K562 (cell line): ENCODE measurements at regions not wholly inside any gene's neighbourhood (a gene's known extent, or its start where the extent isn't known, plus 50 kb on each side); places are given as distances from the start of the nearest gene placed in this dataset.

Experiments used
- ATAC-seq: fragments of 200-7000 bp; cut with Tn5 transposase; 3 replicates; pipeline ENCODE4 v1.9.1; 2020; ENCODE audit warnings: moderate library complexity
- BruUV-seq: library from RNA; stranded (reverse); fragments of 400-500 nt; replicated peaks from 2 replicates; lab custom pipeline; 2021; lab: Mats Ljungman, UMichigan
- CTCF ChIA-PET: fragments of 300-600 bp; formaldehyde crosslinking; extraction: SDS; loops from one replicate; lab custom pipeline; 2021; ENCODE audit warnings: low intra/inter-chr PET ratio; lab: Yijun Ruan, JAX
- POLR2A ChIA-PET: fragments of 300-600, 350-650 bp; sonication (Branson Sonifier 250); formaldehyde crosslinking; extraction: SDS; loops from one replicate; lab custom pipeline; 2021; ENCODE audit warnings: antibody characterized with exemption, inconsistent platforms; lab: Yijun Ruan, JAX
- DNase-seq, 4 experiments: peaks; one replicate each; pipeline versions ENCODE4 v3.0.0 to v3.0.0-alpha.2; 2011 to 2018; ENCODE audit warnings: low spot score in 3 of 4, mixed read lengths in 3 of 4; ENCODE audit errors: extremely low read depth in 1 of 4
- FAIRE-seq: peaks from 2 replicates; lab custom pipeline; 2011; peaks lifted over from hg19 to GRCh38; lab: Jason Lieb, UNC
- H2AFZ ChIP-seq: 2 replicates; pipeline ENCODE4 v1.6.0; 2011; ENCODE audit warnings: low read depth, low read length, control low read depth, inconsistent platforms
- H3K27ac ChIP-seq: fragments of 200-600 bp; 3 replicates; pipeline ENCODE4 v1.8.0; 2011; ENCODE audit warnings: low read depth, mild to moderate bottlenecking, control low read depth, inconsistent platforms, low read length, moderate library complexity, mixed read lengths; ENCODE audit errors: extremely low read depth
- H3K27me3 ChIP-seq, 2 experiments: fragments of 300-600 bp in 1 of 2; 2 replicates in 1 of 2; 3 replicates in 1 of 2; pipeline versions ENCODE4 v1.6.0 to v1.8.0; 2011; ENCODE audit warnings: inconsistent platforms in 2 of 2, low read length in 2 of 2, mild to moderate bottlenecking in 1 of 2, mixed read lengths in 1 of 2, moderate library complexity in 1 of 2; ENCODE audit not compliant: control insufficient read depth in 2 of 2, insufficient read depth in 2 of 2
- H3K36me3 ChIP-seq: fragments of 300-600 bp; 3 replicates; pipeline ENCODE4 v1.8.0; 2011; ENCODE audit warnings: mild to moderate bottlenecking, low read length, inconsistent platforms; ENCODE audit not compliant: control insufficient read depth, insufficient read depth
- H3K4me1 ChIP-seq, 2 experiments: fragments of 200-600 bp in 1 of 2; replicated peaks in 1 of 2; 2 replicates in 1 of 2; 3 replicates in 1 of 2; pipeline versions ENCODE4 v1.5.1 to v1.8.0; 2011; ENCODE audit warnings: inconsistent platforms in 2 of 2, low read length in 2 of 2, mild to moderate bottlenecking in 1 of 2, mixed read lengths in 1 of 2, moderate library complexity in 1 of 2; ENCODE audit not compliant: control insufficient read depth in 2 of 2, insufficient read depth in 2 of 2
- H3K4me2 ChIP-seq: 2 replicates; pipeline ENCODE4 v1.6.1; 2011; ENCODE audit warnings: low read length, control low read depth, inconsistent platforms, mixed read lengths; ENCODE audit not compliant: insufficient read depth
- H3K4me3 ChIP-seq: fragments of 200-600 bp; sonication (generic), shearing (Covaris generic); 2 replicates; pipeline ENCODE4 v1.5.1; 2016; ENCODE audit warnings: control low read depth, inconsistent platforms
- H3K79me2 ChIP-seq: fragments of 200-600 bp; 3 replicates; pipeline ENCODE4 v1.8.0; 2011; ENCODE audit warnings: low read length, inconsistent platforms; ENCODE audit not compliant: control insufficient read depth, insufficient read depth
- H3K9ac ChIP-seq, 2 experiments: 2 replicates each; pipeline versions ENCODE4 v1.6.0 to v1.6.1; 2011; ENCODE audit warnings: low read depth in 2 of 2, low read length in 2 of 2, control low read depth in 1 of 2, inconsistent platforms in 1 of 2, mild to moderate bottlenecking in 1 of 2, mixed read lengths in 1 of 2; ENCODE audit not compliant: insufficient read depth in 1 of 2
- H3K9me1 ChIP-seq: one replicate; pipeline ENCODE4 v1.6.0; 2011; ENCODE audit warnings: inconsistent platforms, mild to moderate bottlenecking, low read length, moderate library complexity; ENCODE audit not compliant: control insufficient read depth, insufficient read depth
- H3K9me3 ChIP-seq: replicated peaks from 2 replicates; pipeline ENCODE4 v1.5.1; 2011; ENCODE audit warnings: low read depth, low read length, inconsistent platforms; ENCODE audit not compliant: control insufficient read depth, insufficient read depth
- H4K20me1 ChIP-seq: replicated peaks from 2 replicates; pipeline ENCODE4 v1.6.1; 2011; ENCODE audit warnings: low read length, inconsistent platforms, mixed read lengths; ENCODE audit not compliant: control insufficient read depth, insufficient read depth
- ATF1 ChIP-seq, 2 experiments: fragments of 450-650 bp in 1 of 2; IDR thresholded peaks; 2 replicates each; pipeline ENCODE4 v1.6.1; 2016; ENCODE audit warnings: missing compliant biosample characterization in 1 of 2, missing genetic modification characterization in 1 of 2
- CBFA2T2 ChIP-seq: fragments of 450-650 bp; conservative IDR thresholded peaks from 2 replicates; pipeline ENCODE4 v1.6.1; 2017; ENCODE audit warnings: mild to moderate bottlenecking
- EHMT2 ChIP-seq: fragments of 450-650 bp; IDR thresholded peaks from 2 replicates; pipeline ENCODE4 v1.6.1; 2018; ENCODE audit warnings: antibody characterized with exemption
- FOXK1 ChIP-seq: sonication (generic); formaldehyde crosslinking; IDR thresholded peaks from 2 replicates; pipeline ENCODE4 v1.8.0; 2022; ENCODE audit warnings: missing genetic modification reagents, mild to moderate bottlenecking, borderline replicate concordance
- GABPB2 ChIP-seq: fragments of 250-450 bp; sonication (Bioruptor Pico); conservative IDR thresholded peaks from 2 replicates; pipeline ENCODE4 v1.5.1; 2021; ENCODE audit warnings: mild to moderate bottlenecking
- PRMT5 ChIP-seq: sonication (generic); formaldehyde crosslinking; IDR thresholded peaks from 2 replicates; pipeline ENCODE4 v1.5.0; 2020; ENCODE audit warnings: missing genetic modification reagents
- SMAD4 ChIP-seq: fragments of 250-450 bp; sonication (Bioruptor Pico); conservative IDR thresholded peaks from 2 replicates; pipeline ENCODE4 v1.8.0; 2021; ENCODE audit warnings: inconsistent platforms, mild to moderate bottlenecking, moderate library complexity
- SPI1 ChIP-seq: IDR thresholded peaks from 2 replicates; pipeline ENCODE4 v1.6.1; 2011; ENCODE audit warnings: low read depth, low read length, control low read depth, borderline replicate concordance
- TAF9B ChIP-seq: fragments of 450-650 bp; IDR thresholded peaks from 2 replicates; pipeline ENCODE4 v1.6.1; 2018; ENCODE audit warnings: mild to moderate bottlenecking; ENCODE audit not compliant: partially characterized antibody
- ZNF311 ChIP-seq: fragments of 250-450 bp; sonication (Bioruptor Pico); IDR thresholded peaks from 2 replicates; pipeline ENCODE4 v1.4.0; 2020; ENCODE audit warnings: mild to moderate bottlenecking, moderate library complexity
- ZNF644 ChIP-seq: fragments of 200-800 bp; sonication (Bioruptor generic); IDR thresholded peaks from 2 replicates; pipeline ENCODE4 v1.6.1; 2016; ENCODE audit warnings: low read depth, missing genetic modification characterization, missing compliant biosample characterization
- ZSCAN29 ChIP-seq: fragments of 450-650 bp; IDR thresholded peaks from 2 replicates; pipeline ENCODE4 v1.6.1; 2017
- WGBS: fragments of 100-300 bp; shearing (Covaris generic); methylation state at CpG from one replicate; pipeline ENCODE4 v1.1.6; 2016; ENCODE audit warnings: low coverage, mixed read lengths; ENCODE audit not compliant: insufficient coverage; ENCODE audit errors: missing lambda C conversion rate; 5-methylcytosine and 5-hydroxymethylcytosine counted together
- in situ Hi-C: fragments of 300-500 bp; cut with MboI; formaldehyde crosslinking; loops from 4 replicates; pipeline ENCODE4 v1.15.0; 2018; ENCODE audit warnings: inconsistent platforms, mixed read lengths
- intact Hi-C: fragments of 100-400 bp; cut with micrococcal nuclease; formaldehyde crosslinking; loops from 2 replicates; pipeline ENCODE4 v1.14.2; 2022
- TF ChIP-seq, protein P1 (sequence below): fragments of 250-450 bp; sonication (Bioruptor Pico); IDR thresholded peaks from 2 replicates; pipeline ENCODE4 v1.4.0; 2020; ENCODE audit warnings: mild to moderate bottlenecking, moderate library complexity, borderline replicate concordance
- TF ChIP-seq, protein P2 (sequence below), 2 experiments: IDR thresholded peaks; 2 replicates each; pipeline ENCODE4 v1.6.1; 2011; ENCODE audit warnings: borderline replicate concordance in 1 of 2, control low read depth in 1 of 2, low read depth in 1 of 2, low read length in 1 of 2, mild to moderate bottlenecking in 1 of 2, mixed read lengths in 1 of 2, moderate library complexity in 1 of 2; ENCODE audit not compliant: insufficient read depth in 1 of 2, insufficient read length in 1 of 2, poor library complexity in 1 of 2, severe bottlenecking in 1 of 2; ENCODE audit errors: extremely low read depth in 1 of 2

DNA sequence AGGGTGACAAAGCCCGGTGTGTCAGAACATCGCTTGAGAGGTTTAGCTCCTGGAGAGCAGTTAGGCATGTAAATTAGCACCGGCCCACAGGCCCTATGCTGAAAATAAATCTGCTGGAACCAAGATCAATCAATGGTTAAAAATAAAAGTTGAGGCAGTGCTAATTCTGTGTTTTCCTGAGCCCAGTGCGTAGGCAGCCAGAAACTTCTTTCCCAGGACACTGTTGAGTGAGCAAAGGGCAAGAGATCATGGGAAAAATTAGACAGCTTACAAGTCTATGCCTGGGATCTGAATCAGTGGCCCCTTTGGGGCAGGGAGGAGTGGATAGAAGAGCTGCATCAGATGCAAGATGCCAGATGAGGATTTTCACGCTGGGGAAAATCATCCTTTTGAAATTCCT, 539.2 kb downstream of the BUD13 start:
- H2AFZ ChIP-seq, result no peak overlapping the region
- H3K4me1 ChIP-seq, result no peaks in the 10 kb centered on the region
- no peaks in the 10 kb centered on the region for H3K36me3 ChIP-seq
- FAIRE-seq (no peak), ATAC-seq (no peak), DNase-seq (no peak)
- no peaks in the 10 kb centered on the region for H3K27me3 ChIP-seq
- in situ Hi-C loops (no loop called here), intact Hi-C loops (no loop called here)
- H4K20me1 ChIP-seq, result no peaks in the 10 kb centered on the region
- TF ChIP-seq ATF1 (CRISPR knock-in tag; IDR thresholded peaks at IDR 0.05) (no peak), ATF1 (tag; IDR thresholded peaks at IDR 0.05) (no peak)
- H3K4me2 ChIP-seq, result no peak overlapping the region
- CTCF ChIA-PET, result no interaction called here
- H3K27ac ChIP-seq, result no peak overlapping the region
- BruUV-seq, result no TSS peak
- no peak overlapping the region for H3K4me3 ChIP-seq
- POLR2A ChIA-PET, result interaction anchor here (0.7 to 1.0 kb wide), 2 partner anchors 9 to 131 kb away, joined by 3 read pairs; no protein-coding TSS in a partner anchor
- WGBS, result 0% methylated on average over 5 of the region's 5 CpGs
- no peaks in the 10 kb centered on the region for H3K79me2 ChIP-seq
- H3K9me3 ChIP-seq, result no peaks in the 10 kb centered on the region
- no peak overlapping the region for H3K9ac ChIP-seq
- peaks cover under 1% of the 10 kb centered on the region for H3K9me1 ChIP-seq

DNA sequence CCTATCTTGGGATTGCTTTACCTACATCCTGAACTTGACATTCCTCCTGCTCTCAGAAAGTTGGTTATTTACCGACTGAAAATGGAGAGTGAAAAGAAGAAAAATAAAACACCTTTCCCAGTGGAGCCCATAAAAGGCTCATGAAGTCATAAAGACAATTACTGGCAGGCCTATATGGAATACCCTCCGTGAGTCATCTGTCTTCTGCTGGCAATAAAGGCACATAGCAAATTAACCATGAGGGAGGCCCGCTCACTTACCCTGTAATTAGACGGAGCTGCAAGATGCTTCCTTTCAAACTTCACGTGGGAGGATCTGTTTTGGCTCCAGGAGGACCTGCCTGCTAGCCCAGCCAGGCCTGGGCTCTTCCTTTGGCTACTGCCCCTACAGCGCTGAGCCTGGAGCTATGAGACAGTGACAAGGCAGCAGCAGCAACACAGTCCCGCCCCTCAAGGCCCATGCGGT, 540.4 kb downstream of the BUD13 start:
- CTCF ChIA-PET, result no interaction called here
- FAIRE-seq, result no peak
- H2AFZ ChIP-seq, result no peak overlapping the region
- TF ChIP-seq PRMT5 (no peak), ZNF311 (no peak), EHMT2 (no peak), SMAD4 (no peak), SPI1 (no peak), CBFA2T2 (no peak), GABPB2 (no peak), ZNF644 (tag) (no peak), ZSCAN29 (no peak), FOXK1 (CRISPR knock-in tag) (no peak), TAF9B (no peak)
- TF ChIP-seq, protein P1, sequence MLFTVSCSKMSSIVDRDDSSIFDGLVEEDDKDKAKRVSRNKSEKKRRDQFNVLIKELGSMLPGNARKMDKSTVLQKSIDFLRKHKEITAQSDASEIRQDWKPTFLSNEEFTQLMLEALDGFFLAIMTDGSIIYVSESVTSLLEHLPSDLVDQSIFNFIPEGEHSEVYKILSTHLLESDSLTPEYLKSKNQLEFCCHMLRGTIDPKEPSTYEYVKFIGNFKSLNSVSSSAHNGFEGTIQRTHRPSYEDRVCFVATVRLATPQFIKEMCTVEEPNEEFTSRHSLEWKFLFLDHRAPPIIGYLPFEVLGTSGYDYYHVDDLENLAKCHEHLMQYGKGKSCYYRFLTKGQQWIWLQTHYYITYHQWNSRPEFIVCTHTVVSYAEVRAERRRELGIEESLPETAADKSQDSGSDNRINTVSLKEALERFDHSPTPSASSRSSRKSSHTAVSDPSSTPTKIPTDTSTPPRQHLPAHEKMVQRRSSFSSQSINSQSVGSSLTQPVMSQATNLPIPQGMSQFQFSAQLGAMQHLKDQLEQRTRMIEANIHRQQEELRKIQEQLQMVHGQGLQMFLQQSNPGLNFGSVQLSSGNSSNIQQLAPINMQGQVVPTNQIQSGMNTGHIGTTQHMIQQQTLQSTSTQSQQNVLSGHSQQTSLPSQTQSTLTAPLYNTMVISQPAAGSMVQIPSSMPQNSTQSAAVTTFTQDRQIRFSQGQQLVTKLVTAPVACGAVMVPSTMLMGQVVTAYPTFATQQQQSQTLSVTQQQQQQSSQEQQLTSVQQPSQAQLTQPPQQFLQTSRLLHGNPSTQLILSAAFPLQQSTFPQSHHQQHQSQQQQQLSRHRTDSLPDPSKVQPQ, result no peak
- TF ChIP-seq, protein P2, sequence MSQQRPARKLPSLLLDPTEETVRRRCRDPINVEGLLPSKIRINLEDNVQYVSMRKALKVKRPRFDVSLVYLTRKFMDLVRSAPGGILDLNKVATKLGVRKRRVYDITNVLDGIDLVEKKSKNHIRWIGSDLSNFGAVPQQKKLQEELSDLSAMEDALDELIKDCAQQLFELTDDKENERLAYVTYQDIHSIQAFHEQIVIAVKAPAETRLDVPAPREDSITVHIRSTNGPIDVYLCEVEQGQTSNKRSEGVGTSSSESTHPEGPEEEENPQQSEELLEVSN (IDR thresholded peaks at IDR 0.05; ENCODE audit: borderline replicate concordance in 1 of 2, extremely low read depth in 1 of 2, insufficient read depth in 1 of 2, insufficient read length in 1 of 2, low read depth in 1 of 2, low read length in 1 of 2, poor library complexity in 1 of 2, severe bottlenecking in 1 of 2), result no peak

More for the DNA sequence above, 540.4 kb downstream of the BUD13 start:
- under 1% methylated on average over 8 of the region's 8 CpGs for WGBS
- no TSS peak for BruUV-seq
- DNase-seq (no peak), ATAC-seq (no peak)
- POLR2A ChIA-PET, result no interaction called here
- Histone ChIP-seq H3K4me1 (no peaks in the 10 kb centered on the region), H3K9me3 (no peaks in the 10 kb centered on the region), H3K27me3 (0 out of 5 replicates have a peak, but pooled peaks cover 0 to 4% of the 10 kb centered on the region in 2 experiments), H3K36me3 (no peaks in the 10 kb centered on the region), H3K9me1 (no peaks in the 10 kb centered on the region), H3K4me2 (no peak overlapping the region), H3K79me2 (no peaks in the 10 kb centered on the region), H4K20me1 (no peaks in the 10 kb centered on the region), H3K27ac (no peak overlapping the region), H3K9ac (no peak overlapping the region), H3K4me3 (no peak overlapping the region)
- intact Hi-C loops, result no loop called here
- in situ Hi-C loops, result no loop called here
